ENCODE measurements at regions not wholly inside any gene's neighbourhood (a gene's known extent, or its start where the extent isn't known, plus 50 kb on each side); places are given as distances from the start of the nearest gene placed in this dataset.

GRCh38 chr4:107166181-107166580, 130.1 kb upstream of the DKK2 start:
- ATAC-seq (ENCODE audit: low read depth) (no peak), DNase-seq (no peak)
- H2AK9ac ChIP-seq (replicated peaks; ENCODE audit: low read depth, low read length, poor library complexity) = no peak overlapping the region
- no peaks in the 10 kb centered on the region for H3K79me1 ChIP-seq (ENCODE audit: low read depth in 1 of 2, low read length in 2 of 2)
- intact Hi-C loops (cut with micrococcal nuclease) (no loop called here), in situ Hi-C loops (cut with MboI; ENCODE audit: low sequenced_read_pairs) (no loop called here), dilution Hi-C loops (cut with HindIII; ENCODE audit: low sequenced_read_pairs, unreplicated experiment) (no loop called here)
- H3K23ac ChIP-seq (ENCODE audit: low read depth, low read length) = no peak overlapping the region
- H3K14ac ChIP-seq (replicated peaks; ENCODE audit: low read depth, low read length) = no peak overlapping the region
- H3K56ac ChIP-seq (ENCODE audit: extremely low read depth, insufficient read depth, low read length) = no peak overlapping the region
- no peak overlapping the region for H2BK120ac ChIP-seq (ENCODE audit: low read depth, low read length)
- no peak overlapping the region for H4K8ac ChIP-seq (ENCODE audit: low read depth in 2 of 2, low read length in 2 of 2)
- H4K91ac ChIP-seq (ENCODE audit: insufficient read depth, low read depth, low read length) = no peak overlapping the region
- H3K27me3 ChIP-seq (ENCODE audit: control insufficient read depth, insufficient read depth, low read length) = no peaks in the 10 kb centered on the region
- H3K4me1 ChIP-seq (ENCODE audit: control insufficient read depth, insufficient read depth, low read length) = no peaks in the 10 kb centered on the region
- ChIA-PET CTCF (interaction anchor here (0.6 kb wide), 1 partner anchor 67 kb away, joined by 3 read pairs; no protein-coding TSS in a partner anchor), POLR2A (ENCODE audit: unreplicated experiment) (no interaction called here)
- H2BK15ac ChIP-seq (ENCODE audit: low read depth, low read length) = no peak overlapping the region
- no peaks in the 10 kb centered on the region for H4K20me1 ChIP-seq (ENCODE audit: insufficient read depth, low read length)
- H2AK5ac ChIP-seq (ENCODE audit: low read depth, low read length) = no peak overlapping the region
- no peak overlapping the region for H3K27ac ChIP-seq (ENCODE audit: insufficient read depth, low read length)
- H3K4me3 ChIP-seq (ENCODE audit: insufficient read depth, low read depth, low read length) = no peak overlapping the region
- H3K18ac ChIP-seq (ENCODE audit: low read depth, low read length) = no peak overlapping the region
- no TSS peak for BruUV-seq (replicated peaks)
- no peak overlapping the region for H2BK20ac ChIP-seq (ENCODE audit: low read depth, low read length)
- H3K4ac ChIP-seq (ENCODE audit: low read depth, low read length) = no peak overlapping the region
- H3K4me2 ChIP-seq (ENCODE audit: low read depth, low read length) = no peak overlapping the region
- H3K36me3 ChIP-seq (ENCODE audit: control insufficient read depth, insufficient read depth, low read length) = no peaks in the 10 kb centered on the region
- H3K9me1 ChIP-seq (ENCODE audit: insufficient read depth, low read length) = no peaks in the 10 kb centered on the region
- no peak overlapping the region for H3K9ac ChIP-seq (ENCODE audit: low read depth, low read length)
- H4K5ac ChIP-seq (ENCODE audit: low read depth, low read length) = no peak overlapping the region
- TF ChIP-seq ELK1 (IDR thresholded peaks at IDR 0.05; ENCODE audit: borderline replicate concordance, low read depth, low read length) (no peak), RCOR1 (IDR thresholded peaks at IDR 0.05; ENCODE audit: insufficient replicate concordance, low read length) (no peak), CTCF (conservative IDR thresholded peaks at IDR 0.05; ENCODE audit: low read depth, low read length) (no peak)
- no peak overlapping the region for H2BK5ac ChIP-seq (ENCODE audit: low read depth, low read length, poor library complexity, severe bottlenecking)
- no peaks in the 10 kb centered on the region for H3K9me3 ChIP-seq (ENCODE audit: control insufficient read depth, insufficient read depth, low read length)
- H2AFZ ChIP-seq (replicated peaks; ENCODE audit: low read length, poor library complexity) = no peak overlapping the region
